Lower leg skin (tissue), 3 donors: ENCODE measurements at regions not wholly inside any gene's neighbourhood (a gene's known extent, or its start where the extent isn't known, plus 50 kb on each side); places are given as distances from the start of the nearest gene placed in this dataset.

Experiments
- CTCF ChIP-seq, 3 donors: fragments of 450-650 bp; IDR thresholded peaks; one replicate each; pipeline ENCODE4 v1.5.1; 2016; ENCODE audit warnings: antibody characterized with exemption in 3 of 3, mild to moderate bottlenecking in 3 of 3, moderate library complexity in 2 of 3
- POLR2A ChIP-seq, 2 donors: fragments of 450-650 bp; IDR thresholded peaks; one replicate each; pipeline ENCODE4 v1.6.1; 2016 to 2017; ENCODE audit warnings: antibody characterized with exemption in 2 of 2, mild to moderate bottlenecking in 1 of 2, moderate library complexity in 1 of 2

- TF ChIP-seq POLR2A (IDR thresholded peaks at IDR 0.05) (no peak), CTCF (IDR thresholded peaks at IDR 0.05) (no peak)
Observed at GRCh38 chr5:97471951-97472350, 288.9 kb upstream of the RIOK2 start.
